ENCODE measurements at regions not wholly inside any gene's neighbourhood (a gene's known extent, or its start where the extent isn't known, plus 50 kb on each side); places are given as distances from the start of the nearest gene placed in this dataset.
A peak's percentile ranks its signal among the peaks of the same experiment; 100 is the strongest.

DNA sequence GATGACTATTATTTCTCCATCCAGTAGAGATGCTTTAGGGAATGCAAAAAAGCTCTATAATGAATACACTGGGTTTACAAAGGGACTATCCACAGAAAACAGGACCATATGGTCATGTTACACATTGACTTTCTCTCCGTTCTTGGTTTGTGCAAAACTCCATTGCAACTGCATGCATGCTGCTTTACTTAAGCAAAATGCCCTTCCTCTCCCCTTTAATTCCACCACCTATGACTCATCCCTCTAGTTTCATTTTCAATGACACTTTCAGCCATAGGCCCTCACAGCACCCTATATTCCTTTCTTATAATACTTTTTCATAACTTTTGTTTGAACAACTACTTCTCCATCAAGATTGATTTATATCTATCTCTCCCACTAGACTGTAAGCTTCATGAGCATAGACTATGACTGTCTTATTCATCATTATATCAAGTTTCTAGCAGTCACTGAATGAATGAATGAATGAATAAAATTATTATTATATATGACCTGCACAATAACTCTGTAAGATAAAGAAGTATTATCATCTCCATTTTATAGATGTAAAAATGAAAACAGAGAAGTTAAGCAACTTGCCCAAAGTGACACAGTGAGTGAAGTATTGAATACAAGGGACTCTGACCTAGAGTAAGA, 248.9 kb downstream of the PLPP3 start (continued):
- peak in 1 of 2 experiments; percentile 35; a peak in 1 of 4 replicates for TF ChIP-seq ETV6 (conservative IDR thresholded peaks at IDR 0.05 in 1 of 2, IDR thresholded peaks at IDR 0.05 in 1 of 2; ENCODE audit: borderline replicate concordance in 1 of 2, low read depth in 1 of 2)
- TF ChIP-seq MEF2A (IDR thresholded peaks at IDR 0.05; ENCODE audit: insufficient read depth, low read depth, low read length), result no peak
- peak; percentile 22; the same call in 1 of the 3 replicates for TF ChIP-seq POU2F2 (IDR thresholded peaks at IDR 0.05; ENCODE audit: borderline replicate concordance, low read depth, low read length)
- peak; percentile 41 to 67; a peak in 2 of 4 replicates for TF ChIP-seq EP300 (IDR thresholded peaks at IDR 0.05; ENCODE audit: borderline replicate concordance in 1 of 2, control insufficient read depth in 1 of 2, low read depth in 2 of 2, low read length in 2 of 2)
- TF ChIP-seq, protein P1, sequence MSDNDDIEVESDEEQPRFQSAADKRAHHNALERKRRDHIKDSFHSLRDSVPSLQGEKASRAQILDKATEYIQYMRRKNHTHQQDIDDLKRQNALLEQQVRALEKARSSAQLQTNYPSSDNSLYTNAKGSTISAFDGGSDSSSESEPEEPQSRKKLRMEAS (IDR thresholded peaks at IDR 0.05; ENCODE audit: low read depth, low read length), result no peak
- peak in 1 of 2 experiments; percentile 35; a peak in 1 of 4 replicates for TF ChIP-seq BHLHE40 (IDR thresholded peaks at IDR 0.05; ENCODE audit: borderline replicate concordance in 1 of 2, low read depth in 2 of 2, low read length in 1 of 2)
- no peak for TF ChIP-seq CHD4 (IDR thresholded peaks at IDR 0.05)
- peak; percentile 82 for TF ChIP-seq MTA2 (IDR thresholded peaks at IDR 0.05; ENCODE audit: low read depth)
- TF ChIP-seq KAT2A (conservative IDR thresholded peaks at IDR 0.05; ENCODE audit: control insufficient read depth, low read depth, low read length), result no peak
- peak; percentile 84 to 90 for TF ChIP-seq IKZF2 (IDR thresholded peaks at IDR 0.05)
- TF ChIP-seq, protein P2, sequence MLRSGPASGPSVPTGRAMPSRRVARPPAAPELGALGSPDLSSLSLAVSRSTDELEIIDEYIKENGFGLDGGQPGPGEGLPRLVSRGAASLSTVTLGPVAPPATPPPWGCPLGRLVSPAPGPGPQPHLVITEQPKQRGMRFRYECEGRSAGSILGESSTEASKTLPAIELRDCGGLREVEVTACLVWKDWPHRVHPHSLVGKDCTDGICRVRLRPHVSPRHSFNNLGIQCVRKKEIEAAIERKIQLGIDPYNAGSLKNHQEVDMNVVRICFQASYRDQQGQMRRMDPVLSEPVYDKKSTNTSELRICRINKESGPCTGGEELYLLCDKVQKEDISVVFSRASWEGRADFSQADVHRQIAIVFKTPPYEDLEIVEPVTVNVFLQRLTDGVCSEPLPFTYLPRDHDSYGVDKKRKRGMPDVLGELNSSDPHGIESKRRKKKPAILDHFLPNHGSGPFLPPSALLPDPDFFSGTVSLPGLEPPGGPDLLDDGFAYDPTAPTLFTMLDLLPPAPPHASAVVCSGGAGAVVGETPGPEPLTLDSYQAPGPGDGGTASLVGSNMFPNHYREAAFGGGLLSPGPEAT (IDR thresholded peaks at IDR 0.05; ENCODE audit: low read depth), result peak; percentile 75
- TF ChIP-seq LARP7 (IDR thresholded peaks at IDR 0.05), result no peak
- TF ChIP-seq, protein P3, sequence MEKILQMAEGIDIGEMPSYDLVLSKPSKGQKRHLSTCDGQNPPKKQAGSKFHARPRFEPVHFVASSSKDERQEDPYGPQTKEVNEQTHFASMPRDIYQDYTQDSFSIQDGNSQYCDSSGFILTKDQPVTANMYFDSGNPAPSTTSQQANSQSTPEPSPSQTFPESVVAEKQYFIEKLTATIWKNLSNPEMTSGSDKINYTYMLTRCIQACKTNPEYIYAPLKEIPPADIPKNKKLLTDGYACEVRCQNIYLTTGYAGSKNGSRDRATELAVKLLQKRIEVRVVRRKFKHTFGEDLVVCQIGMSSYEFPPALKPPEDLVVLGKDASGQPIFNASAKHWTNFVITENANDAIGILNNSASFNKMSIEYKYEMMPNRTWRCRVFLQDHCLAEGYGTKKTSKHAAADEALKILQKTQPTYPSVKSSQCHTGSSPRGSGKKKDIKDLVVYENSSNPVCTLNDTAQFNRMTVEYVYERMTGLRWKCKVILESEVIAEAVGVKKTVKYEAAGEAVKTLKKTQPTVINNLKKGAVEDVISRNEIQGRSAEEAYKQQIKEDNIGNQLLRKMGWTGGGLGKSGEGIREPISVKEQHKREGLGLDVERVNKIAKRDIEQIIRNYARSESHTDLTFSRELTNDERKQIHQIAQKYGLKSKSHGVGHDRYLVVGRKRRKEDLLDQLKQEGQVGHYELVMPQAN (conservative IDR thresholded peaks at IDR 0.05), result no peak
- TF ChIP-seq CEBPB (IDR thresholded peaks at IDR 0.05; ENCODE audit: borderline replicate concordance in 1 of 2, low read depth in 2 of 2, low read length in 2 of 2), result no peak
- no peak for TF ChIP-seq NR2C1 (IDR thresholded peaks at IDR 0.05)
- no peak for TF ChIP-seq GATAD2B (conservative IDR thresholded peaks at IDR 0.05; ENCODE audit: low read depth)
- no peak for TF ChIP-seq TCF3 (IDR thresholded peaks at IDR 0.05; ENCODE audit: borderline replicate concordance, insufficient read depth, low read depth, low read length)
- TF ChIP-seq SREBF2 (IDR thresholded peaks at IDR 0.05; ENCODE audit: low read length), result no peak
- TF ChIP-seq, protein P4, sequence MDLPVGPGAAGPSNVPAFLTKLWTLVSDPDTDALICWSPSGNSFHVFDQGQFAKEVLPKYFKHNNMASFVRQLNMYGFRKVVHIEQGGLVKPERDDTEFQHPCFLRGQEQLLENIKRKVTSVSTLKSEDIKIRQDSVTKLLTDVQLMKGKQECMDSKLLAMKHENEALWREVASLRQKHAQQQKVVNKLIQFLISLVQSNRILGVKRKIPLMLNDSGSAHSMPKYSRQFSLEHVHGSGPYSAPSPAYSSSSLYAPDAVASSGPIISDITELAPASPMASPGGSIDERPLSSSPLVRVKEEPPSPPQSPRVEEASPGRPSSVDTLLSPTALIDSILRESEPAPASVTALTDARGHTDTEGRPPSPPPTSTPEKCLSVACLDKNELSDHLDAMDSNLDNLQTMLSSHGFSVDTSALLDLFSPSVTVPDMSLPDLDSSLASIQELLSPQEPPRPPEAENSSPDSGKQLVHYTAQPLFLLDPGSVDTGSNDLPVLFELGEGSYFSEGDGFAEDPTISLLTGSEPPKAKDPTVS (IDR thresholded peaks at IDR 0.05; ENCODE audit: low read depth, low read length), result no peak
- TF ChIP-seq RUNX3 (IDR thresholded peaks at IDR 0.05; ENCODE audit: low read length), result peak; percentile 74
- TF ChIP-seq ZNF24 (IDR thresholded peaks at IDR 0.05), result peak; percentile 91
- TF ChIP-seq CREB1 (IDR thresholded peaks at IDR 0.05; ENCODE audit: low read depth), result no peak
- TF ChIP-seq KLF5 (IDR thresholded peaks at IDR 0.05; ENCODE audit: partially characterized antibody), result no peak
- no peak for TF ChIP-seq WRNIP1 (IDR thresholded peaks at IDR 0.05; ENCODE audit: borderline replicate concordance, low read depth, low read length)
- TF ChIP-seq YY1 (IDR thresholded peaks at IDR 0.05; ENCODE audit: low read depth, low read length), result 0 out of 2 replicates have a peak, but pooled peaks have one; percentile 29
- no peak for TF ChIP-seq BRCA1 (IDR thresholded peaks at IDR 0.05; ENCODE audit: low read depth, low read length)
- TF ChIP-seq STAT3 (IDR thresholded peaks at IDR 0.05; ENCODE audit: low read depth, low read length), result no peak
